NCI-H226 (cell line): ENCODE measurements at regions not wholly inside any gene's neighbourhood (a gene's known extent, or its start where the extent isn't known, plus 50 kb on each side); places are given as distances from the start of the nearest gene placed in this dataset.
"Not testable (repeated sequence)": the region's sequence is repeated elsewhere in the genome, so short reads cannot be mapped to it uniquely, and the experiment has no call there.

Experiments used
- DNase-seq: peaks from one replicate; pipeline ENCODE4 v3.0.0-alpha.2; 2015

DNA sequence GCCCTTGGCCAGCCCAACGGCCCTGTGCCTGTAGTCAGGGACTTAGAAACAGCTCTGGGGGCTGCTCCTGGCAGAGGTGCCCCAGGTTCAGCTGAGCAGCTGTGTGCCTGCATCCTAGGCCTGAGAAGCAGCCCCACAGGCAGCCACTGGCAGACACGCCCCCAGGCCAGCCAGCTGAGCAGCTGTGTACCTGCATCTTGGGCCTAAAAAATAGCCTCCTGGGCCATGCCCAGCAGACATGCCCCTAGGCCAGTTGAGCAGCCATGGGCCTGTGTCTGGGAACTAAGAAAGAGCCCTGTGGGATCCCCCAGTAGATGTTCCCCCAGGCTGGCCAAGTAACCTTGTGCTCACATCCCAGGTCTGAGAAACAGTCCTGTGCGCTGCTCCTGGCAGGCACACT, 64.0 kb downstream of the TBR1 start:
- no peak for DNase-seq

DNA sequence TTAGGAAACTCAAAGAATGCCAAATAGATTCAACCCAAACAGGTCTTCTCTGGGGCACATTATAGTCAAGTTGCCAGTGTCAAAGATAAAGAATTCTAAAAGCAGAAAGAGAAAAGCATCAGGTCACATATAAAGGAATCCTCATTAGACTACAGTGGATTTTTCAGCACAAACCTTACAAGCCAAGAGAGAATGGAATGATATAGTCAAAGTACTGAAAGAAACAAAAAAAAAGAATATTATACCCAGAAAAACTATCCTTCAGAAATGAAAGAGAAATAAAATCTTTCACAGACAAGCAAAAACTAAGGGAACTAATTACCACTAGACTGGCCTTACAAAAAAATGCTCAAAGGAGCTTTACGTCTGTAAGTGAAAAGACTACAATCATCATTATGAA, 65.5 kb downstream of the TBR1 start:
- DNase-seq, result no peak

DNA sequence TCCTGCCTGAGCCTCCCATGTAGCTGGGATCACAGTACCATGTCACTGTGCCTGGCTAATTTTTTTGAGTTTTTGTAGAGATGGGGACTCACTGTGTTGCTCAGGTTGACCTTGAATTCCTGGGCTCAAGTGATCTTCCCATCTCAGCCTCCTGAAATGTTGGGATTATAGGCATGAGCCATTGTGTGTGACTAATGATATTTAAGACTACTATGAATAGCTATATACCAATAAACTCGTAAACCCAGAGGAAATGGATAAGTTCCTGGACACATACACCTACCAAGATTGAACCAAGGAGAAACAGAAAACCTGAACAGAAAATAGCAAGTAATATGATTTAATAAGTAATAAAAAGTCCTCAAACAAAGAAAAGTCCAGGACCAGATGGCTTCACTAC, 68.0 kb downstream of the TBR1 start:
- DNase-seq, result no peak

DNA sequence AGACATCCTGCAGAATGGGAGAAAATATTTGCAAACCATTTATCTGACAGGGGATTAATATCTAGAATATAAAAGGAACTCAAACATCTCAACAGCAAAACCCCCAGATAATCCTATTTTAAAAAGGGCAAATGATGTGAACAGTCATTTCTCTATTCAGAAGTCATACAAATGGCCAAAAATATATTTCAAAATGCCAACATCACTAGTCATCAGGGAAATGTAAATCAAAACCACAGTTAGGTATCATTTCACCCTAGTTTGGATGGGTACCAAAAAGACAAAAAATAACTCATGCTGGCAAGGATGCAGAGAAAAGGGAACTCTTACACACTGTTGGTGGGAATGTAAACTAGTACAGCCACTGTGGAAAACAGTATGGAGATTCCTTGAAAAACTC, 70.0 kb downstream of the TBR1 start:
- peak; percentile 58 for DNase-seq

DNA sequence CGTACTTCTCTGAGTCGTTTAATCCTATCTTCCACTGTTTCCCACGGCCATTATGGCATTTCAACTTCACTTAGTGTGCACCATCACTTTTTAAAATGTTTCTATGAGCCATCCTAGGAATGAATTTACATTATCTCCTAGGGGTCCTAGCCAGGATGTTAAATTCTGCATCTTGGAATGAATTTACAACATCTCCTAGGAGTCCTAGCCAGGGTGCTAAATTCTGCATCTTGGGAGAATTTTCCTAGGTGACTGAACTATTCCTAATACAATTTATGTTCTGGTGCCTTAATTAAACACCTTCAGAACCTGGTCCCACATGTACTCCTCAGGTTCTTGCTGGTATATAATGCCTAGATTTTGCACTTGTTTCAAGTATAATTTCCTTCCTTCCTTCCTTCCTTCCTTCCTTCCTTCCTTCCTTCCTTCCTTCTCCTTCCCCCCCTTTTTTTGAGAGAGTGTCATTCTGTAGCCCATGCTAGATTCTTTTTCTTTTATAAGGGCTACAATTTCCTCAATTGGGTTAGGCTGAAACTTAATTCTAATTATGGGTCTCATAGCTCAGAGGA, 72.1 kb downstream of the TBR1 start:
- DNase-seq, result no peak

DNA sequence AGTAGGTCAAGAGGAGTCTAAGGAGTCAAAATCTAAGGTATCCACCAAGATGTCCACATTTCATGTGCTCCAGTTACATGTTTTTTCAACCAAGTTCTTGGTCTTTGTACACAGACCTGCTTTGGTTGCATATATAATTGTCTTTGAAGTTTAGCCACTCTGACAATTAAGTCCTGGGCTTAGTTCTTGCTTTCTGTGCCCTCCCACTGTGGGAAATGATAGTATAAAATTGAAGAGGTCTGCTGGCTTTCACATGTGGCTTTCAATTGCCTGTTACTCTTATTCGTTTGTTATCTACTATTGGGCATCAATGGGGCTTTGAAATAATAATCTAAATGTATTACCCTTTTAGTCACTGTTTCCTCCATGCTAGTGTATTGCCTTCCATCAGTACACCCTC, 72.8 kb downstream of the TBR1 start:
- no peak for DNase-seq

DNA sequence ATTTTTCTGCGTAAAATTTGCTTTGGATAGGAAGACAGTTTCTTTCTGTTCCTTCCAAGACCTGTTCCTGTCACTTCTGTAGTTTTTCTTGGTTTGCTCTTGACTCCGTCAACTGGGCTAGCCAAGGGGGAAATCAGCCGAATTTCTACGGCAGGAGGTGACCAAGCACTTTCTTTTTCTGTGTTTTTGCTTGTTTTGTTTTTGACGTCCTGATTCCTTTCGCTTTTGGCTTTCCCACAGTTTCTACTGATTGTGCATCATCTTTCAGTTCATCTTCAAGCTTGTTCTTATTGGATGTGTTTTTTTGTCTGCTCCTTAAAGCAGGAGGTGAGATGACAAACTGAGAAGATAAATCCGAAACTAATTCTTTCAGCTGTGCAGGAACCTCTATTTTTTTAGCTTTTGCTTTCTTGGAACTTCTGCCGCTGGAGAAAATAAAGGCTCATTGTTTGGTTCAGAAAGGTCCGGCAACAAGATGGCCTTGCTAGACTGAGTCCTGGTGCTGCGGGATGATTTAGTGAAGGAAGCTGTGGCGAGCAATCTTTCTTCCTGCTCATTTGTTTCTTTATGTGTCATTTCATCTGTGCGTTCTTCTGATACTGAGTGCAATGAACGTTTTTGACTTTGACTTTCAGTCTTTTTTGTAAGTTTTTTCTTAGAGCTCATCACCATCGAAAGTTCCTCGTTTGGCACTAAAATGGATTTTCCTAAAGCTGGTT, 85.0 kb downstream of the TBR1 start:
- not testable (repeated sequence) for DNase-seq

DNA sequence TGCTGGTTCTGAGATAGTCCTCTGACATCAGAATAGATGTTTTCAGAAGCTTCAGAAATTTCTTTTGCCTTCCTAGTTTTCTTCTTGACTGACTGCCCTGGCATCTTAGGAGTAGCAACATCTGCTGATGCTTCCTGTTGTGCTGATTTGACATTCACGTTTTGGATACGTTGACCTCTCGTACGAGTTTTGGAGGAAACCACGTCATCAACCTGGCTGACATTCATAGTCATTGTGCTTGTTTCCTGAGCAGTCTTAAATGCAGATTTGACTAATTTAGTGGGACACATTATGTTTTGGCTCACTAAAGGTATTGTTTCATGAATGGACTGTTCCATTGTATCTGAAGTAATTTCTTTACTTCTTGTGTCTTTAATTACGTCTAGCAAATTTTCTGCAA, 86.2 kb downstream of the TBR1 start:
- DNase-seq, result not testable (repeated sequence)

DNA sequence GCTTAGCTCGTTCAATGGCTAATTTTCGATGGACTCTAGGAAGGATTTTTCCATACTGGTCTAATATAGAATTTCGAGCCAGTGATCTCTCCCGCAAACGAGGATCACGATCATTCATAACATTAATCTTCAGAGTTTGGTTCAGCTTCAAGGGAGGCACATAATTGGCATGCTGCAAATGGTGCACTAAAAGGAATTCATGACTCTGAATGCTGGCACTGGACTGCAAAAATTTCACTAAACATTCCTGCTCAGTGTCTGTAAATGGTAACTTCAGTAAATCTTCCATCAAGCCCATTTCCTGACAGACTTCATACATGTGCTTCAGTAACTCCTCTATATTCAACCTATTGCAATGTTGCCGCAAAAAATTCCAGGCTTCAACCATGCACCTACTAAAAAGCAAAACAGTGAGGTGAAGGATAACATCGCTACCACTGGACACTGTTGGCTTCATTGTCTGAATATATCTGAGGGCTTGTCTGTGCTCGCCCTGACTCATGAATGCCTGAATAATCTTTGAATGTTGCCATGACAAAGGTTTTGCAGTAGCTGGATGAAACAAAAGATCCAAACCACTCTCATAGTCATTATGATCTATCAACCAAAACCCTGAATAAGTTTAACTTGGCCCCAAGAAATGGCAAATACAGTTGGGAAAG, 88.7 kb downstream of the TBR1 start:
- DNase-seq, result not testable (repeated sequence)

DNA sequence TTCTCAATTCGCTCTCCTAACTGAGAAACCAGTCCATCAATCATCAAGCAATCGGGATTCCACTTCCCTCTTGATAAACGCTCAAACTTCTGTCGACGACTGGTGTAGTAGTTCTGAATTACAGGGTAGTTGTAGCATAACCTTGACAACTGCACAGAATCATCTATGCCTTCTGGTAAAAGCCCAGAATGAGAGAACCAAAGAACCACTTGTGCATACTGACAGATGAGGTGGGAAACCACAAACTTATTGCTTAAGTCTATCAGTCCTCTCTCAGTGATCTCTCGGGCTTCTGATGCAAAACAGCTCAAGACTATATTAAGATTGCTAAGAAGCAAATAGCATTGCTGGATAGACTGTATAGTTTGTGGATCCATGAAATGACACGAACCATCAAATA, 89.4 kb downstream of the TBR1 start:
- DNase-seq, result not testable (repeated sequence)

DNA sequence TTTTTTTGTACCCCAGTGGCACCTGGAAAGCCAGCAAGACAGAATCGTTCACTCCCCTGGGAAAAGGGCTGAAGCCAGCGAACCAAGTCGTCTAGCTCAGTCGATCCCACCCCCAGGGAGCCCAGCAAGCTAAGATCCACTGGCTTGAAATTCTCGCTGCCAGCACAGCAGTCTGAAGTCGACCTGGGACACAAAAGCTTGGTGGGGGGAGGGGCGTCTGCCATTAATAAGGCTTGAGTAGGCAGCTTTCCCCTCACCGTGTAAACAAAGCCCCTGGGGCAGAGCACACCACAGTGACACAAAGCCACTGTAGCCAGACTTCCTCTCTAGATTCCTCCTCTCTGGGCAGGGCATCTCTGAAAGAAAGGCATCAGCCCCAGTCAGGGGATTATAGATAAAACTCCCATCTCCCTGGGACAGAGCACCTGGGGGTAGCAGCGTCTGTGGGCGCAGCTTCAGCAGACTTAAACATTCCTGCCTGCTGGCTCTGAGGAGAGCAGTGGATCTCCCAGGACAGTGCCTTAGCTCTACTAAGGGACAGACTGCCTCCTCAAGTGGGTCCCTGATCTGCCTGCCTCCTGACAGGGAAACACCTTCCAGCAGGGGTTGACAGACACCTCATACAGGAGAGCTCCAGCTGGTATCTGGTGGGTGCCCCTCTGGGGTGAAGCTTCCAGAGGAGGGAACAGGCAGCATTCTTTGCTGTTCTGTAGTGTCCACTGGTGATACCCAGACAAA, 97.4 kb downstream of the TBR1 start:
- DNase-seq, result not testable (repeated sequence)

DNA sequence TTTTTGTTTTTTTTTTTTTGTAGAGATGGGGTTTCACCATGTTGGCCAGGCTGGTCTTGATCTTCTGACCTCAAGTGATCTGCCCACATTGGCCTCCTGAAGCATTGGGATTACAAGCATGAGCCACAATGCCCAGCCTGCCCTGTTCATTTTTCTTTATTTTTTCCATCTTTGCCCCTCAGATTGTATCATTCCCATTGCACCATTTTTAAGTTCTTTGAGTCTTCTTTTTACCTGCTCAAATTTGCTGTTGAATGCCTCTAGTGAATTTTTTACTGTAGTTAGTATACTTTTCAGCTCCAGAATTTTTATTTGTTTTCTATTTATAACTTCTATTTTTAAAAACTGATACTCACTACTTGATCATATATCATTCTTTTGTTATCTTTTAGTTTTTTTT, 101.4 kb upstream of the SLC4A10 start:
- no peak for DNase-seq

DNA sequence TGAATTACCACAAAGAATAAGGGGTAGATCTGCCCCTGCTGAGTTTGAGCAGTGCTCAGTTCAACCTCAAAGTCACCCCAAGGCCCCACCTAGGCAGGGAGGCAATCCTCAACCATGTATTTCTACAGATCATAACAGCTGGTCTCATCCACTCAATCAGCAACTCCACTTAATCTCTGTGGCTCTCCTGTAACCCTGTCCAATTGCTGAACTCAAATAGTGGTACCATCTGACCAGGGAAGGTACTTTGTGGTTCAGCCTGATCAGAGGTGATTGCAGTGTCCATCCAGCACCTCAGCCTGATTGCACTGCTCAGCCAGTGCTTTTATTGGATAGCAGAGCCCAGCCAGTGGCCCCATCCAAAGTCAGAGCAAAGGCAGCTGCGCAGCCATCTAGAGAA, 91.0 kb upstream of the SLC4A10 start:
- DNase-seq, result no peak

DNA sequence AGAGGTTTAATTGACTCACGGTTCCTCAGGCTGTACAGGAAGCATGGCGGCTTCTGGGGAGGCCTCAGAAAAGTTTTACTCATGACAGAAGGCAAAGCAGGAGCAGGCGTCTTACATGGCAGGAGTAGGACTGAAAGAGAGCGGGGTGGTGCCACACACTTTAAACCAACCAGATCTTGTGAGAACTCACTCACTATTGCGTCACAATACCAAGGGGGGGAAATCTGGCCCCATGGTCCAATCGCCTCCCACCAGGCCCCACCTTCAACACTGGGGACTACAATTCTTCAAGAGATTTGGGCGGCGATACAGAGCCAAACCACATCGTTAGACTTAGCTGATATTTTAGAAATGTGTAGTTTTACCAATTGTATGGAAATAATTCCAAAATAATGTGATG, 77.6 kb upstream of the SLC4A10 start:
- no peak for DNase-seq

DNA sequence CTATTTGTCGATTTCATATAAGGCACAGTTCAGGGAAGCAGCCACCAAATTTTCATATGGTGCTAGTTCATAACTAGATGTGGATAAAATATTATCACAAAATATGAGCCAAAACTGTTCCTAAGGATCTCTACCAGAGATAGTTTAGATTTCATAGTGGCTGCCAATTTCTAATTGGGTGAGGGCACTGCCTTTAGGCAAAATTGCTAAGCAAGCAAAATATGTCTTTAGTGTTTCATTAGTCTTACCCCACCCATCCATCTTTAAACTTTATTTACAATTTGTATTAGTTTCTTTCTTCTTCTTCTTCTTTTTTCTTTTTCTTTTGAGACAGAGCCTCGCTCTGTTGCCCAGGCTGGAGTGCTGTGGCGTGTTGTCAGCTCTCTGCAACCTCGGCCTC, 77.1 kb upstream of the SLC4A10 start:
- no peak for DNase-seq

DNA sequence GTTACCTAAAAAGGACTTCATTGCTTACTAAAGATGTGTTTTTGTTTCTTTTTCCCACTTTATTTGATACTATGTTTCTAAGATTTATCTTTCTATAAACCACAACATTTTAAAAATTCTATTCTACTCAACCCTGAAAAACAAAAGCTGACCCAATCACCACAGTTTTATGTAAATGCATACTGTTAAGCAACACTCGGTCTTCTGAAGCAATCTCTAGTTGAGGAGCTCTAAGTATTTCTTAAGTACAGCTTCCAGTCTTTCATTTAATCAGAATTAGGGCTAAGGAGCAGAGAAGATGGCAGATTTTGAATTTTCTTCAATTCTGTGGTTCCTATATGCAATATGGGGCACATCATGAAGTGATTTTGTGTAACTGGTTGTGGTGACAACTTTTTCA, 72.2 kb upstream of the SLC4A10 start:
- peak; percentile 18 for DNase-seq

DNA sequence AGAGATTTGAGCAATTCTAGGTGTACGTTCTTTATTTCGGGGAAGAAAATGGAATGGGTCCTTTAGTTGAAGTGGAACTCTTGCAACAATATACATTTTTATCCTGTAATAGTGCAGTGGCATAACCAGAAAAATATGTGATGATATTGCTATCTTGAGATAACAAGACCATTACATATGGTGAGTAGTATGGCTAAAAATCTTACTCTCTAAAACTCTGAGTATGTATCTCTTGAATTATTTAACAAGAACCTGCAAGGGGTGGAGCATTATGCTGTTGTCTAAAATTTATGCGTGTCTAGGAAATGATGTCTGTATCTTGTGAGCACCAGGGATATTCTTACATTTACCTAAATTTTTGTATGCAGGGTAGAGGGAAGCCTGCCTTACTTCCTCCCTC, 68.4 kb upstream of the SLC4A10 start:
- peak; percentile 77 for DNase-seq

DNA sequence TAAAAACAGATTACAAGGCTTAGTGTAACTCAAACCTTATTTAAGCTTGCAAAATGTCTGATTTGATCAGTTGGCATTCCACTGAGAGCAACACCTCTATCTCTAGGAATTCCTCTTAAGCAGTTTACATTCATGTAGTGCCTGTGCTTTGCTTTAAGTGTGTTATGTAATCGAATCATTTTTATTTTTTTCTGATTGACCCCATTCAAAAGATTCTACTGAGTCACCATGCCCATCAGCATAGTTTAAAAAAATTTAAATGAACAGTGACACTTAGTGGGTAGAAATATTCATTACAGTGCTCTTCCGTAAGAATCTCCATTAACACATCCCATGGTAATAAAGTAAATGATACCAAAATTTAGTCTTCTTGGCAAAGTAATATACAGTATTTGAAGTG, 67.8 kb upstream of the SLC4A10 start:
- DNase-seq, result peak; percentile 48

DNA sequence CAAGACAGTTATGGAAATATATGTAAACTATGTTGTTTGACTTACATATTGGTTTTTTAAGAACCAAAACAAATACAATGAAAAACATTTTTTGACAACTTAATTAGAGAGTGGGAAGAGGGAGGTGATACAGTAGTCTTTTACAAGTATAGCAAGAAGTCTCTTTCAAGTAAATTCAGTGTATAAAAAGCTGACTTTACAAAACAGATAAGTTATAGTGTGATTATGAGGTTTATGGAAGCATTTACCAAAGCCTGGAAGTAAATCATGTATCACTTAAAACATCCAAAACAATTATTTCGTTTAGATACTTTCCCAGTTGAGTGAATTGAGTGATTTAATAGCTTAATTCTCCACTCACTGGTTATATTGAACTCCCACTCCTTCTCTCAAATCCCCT, 66.7 kb upstream of the SLC4A10 start:
- no peak for DNase-seq

DNA sequence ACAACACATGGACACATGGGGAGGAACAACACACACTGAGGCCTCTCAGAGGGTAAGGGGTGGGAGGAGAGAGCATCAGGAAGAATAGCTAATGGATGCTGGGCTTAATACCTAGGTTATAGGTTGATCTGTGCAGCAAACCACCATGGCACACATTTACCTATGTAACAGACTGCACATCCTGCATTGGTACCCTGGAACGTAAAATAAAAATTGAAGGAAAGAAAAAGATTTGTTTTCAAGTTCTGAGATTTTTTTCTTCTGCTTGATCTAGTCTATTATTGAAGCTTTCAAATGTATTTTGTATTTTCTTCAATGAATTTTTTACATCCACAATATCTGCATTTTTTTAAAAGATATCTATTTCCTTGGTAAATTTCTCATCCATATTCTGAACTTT, 59.3 kb upstream of the SLC4A10 start:
- no peak for DNase-seq

DNA sequence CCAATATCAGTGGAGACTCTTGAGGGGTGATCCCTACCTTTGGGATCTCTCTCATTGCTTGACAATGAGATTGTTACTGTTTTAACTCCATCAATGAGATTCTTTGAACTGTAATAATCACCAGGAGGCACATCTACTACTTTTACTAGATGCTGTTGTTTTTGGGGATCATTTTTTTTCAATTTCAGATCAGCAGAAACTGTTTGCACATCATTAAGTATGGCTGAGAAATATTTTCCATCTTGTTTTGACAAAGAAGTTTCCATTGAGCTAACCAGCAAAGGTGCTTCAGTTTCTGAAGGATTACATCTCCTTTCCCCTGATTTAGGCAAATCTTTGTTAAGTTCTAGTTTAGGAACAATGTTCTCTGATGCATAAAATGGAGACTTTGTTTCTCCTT, 54.8 kb upstream of the SLC4A10 start:
- no peak for DNase-seq

DNA sequence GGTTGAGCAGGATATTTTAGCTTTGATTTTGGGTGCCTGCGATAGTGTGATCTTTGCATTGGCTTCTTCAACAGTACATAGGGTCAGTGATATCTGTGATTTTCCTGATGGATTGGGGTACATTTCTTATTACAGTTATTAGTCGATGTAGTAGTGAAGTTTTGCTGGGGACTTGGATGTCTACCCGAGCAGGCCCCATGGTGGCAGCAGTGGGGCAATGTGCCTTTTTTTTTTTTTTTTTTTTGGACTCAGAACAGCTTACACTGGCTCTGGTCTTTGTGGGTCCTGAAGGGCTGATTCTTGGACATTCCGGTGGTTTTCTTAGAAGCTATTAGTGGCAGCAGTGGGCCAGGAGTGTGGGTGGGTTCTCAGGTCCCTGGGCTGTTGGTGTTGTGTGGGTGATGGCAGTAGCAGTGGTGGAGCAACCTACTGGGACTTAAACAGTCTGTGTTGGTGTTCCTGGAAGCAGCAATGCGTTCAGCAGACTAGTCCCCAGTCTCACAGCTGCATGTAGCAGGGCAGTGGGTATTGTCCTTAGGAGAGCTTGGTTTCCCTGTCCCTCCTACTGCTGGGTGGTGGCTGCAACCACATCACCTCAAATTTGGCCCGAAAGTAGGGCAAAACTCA, 53.7 kb upstream of the SLC4A10 start:
- DNase-seq, result no peak

DNA sequence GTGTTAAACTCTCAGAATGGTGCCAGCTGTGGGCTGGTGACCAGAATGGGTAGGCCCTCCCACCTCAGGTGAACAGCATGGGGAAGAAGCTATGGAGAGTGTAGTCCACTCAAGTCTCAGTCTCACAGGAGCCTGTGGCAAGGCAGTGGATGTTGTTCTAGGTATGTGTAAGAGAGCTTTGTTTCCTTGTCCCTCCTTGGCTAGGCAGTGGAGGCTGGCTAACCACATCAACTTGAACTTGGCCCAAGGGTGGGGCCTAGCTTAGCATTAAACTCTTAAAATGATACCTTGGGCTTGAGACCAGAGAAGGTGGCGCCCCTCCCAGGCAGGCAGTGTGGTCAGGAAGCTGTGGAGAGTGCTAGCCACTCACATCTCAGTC, 53.2 kb upstream of the SLC4A10 start:
- DNase-seq, result no peak
